ENCODE measurements at regions not wholly inside any gene's neighbourhood (a gene's known extent, or its start where the extent isn't known, plus 50 kb on each side); places are given as distances from the start of the nearest gene placed in this dataset.

GRCh38 chr2:145431181-145431951, 911.4 kb upstream of the ZEB2 start:
- H3K27ac Mint-ChIP-seq = peak overlapping the region; percentile 11
- TF ChIP-seq, protein P1, sequence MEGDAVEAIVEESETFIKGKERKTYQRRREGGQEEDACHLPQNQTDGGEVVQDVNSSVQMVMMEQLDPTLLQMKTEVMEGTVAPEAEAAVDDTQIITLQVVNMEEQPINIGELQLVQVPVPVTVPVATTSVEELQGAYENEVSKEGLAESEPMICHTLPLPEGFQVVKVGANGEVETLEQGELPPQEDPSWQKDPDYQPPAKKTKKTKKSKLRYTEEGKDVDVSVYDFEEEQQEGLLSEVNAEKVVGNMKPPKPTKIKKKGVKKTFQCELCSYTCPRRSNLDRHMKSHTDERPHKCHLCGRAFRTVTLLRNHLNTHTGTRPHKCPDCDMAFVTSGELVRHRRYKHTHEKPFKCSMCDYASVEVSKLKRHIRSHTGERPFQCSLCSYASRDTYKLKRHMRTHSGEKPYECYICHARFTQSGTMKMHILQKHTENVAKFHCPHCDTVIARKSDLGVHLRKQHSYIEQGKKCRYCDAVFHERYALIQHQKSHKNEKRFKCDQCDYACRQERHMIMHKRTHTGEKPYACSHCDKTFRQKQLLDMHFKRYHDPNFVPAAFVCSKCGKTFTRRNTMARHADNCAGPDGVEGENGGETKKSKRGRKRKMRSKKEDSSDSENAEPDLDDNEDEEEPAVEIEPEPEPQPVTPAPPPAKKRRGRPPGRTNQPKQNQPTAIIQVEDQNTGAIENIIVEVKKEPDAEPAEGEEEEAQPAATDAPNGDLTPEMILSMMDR (IDR thresholded peaks at IDR 0.05; ENCODE audit: unreplicated experiment) = no peak
- DNase-seq (ENCODE audit: low spot score in 2 of 2, unreplicated experiment in 2 of 2) = no peak

DNA sequence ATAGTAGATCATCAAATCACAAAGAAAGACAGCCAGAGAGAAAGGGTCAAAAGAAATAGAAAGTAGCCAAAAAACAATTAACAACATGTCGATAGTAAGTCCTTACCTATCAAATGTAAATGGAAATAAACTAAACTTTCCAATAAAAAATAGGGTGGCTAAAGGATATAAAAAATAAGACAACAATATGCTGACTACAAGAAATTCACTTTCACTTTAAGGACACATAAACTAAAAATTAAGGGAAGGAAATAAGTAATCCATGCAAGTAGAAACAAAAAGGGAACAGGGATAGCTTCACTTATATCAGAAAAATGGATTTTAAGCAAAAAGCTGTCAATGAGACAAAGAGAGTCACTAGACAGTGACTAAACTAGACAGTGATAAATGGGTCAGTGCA, 903.9 kb upstream of the ZEB2 start:
- peaks cover 7% of the 10 kb centered on the region for H3K36me3 Mint-ChIP-seq
- TF ChIP-seq, protein P1 (IDR thresholded peaks at IDR 0.05; ENCODE audit: unreplicated experiment) = no peak
- H3K4me1 Mint-ChIP-seq = no peaks in the 10 kb centered on the region
- DNase-seq (ENCODE audit: low spot score in 2 of 2, unreplicated experiment in 2 of 2) = no peak
- no peaks in the 10 kb centered on the region for H3K27me3 Mint-ChIP-seq (ENCODE audit: low read depth)
- no peak overlapping the region for H3K4me3 Mint-ChIP-seq
- H3K9me3 Mint-ChIP-seq = peaks cover 53% of the 10 kb centered on the region
- no peak overlapping the region for H3K27ac Mint-ChIP-seq

More at GRCh38 chr2:145431181-145431951, 911.4 kb upstream of the ZEB2 start:
- Mint-ChIP-seq H3K9me3 (peaks cover 3% of the 10 kb centered on the region), H3K4me1 (peaks cover 20% of the 10 kb centered on the region), H3K36me3 (no peaks in the 10 kb centered on the region), H3K4me3 (no peak overlapping the region), H3K27me3 (ENCODE audit: low read depth) (no peaks in the 10 kb centered on the region)

GRCh38 chr2:145422576-145422975, 902.7 kb upstream of the ZEB2 start:
- Mint-ChIP-seq H3K27me3 (ENCODE audit: low read depth) (no peaks in the 10 kb centered on the region), H3K9me3 (peaks cover 53% of the 10 kb centered on the region), H3K27ac (no peak overlapping the region), H3K36me3 (peaks cover 7% of the 10 kb centered on the region), H3K4me3 (no peak overlapping the region), H3K4me1 (peaks cover 5% of the 10 kb centered on the region)
- no peak for DNase-seq (ENCODE audit: low spot score in 2 of 2, unreplicated experiment in 2 of 2)
- TF ChIP-seq, protein P1 (IDR thresholded peaks at IDR 0.05; ENCODE audit: unreplicated experiment) = no peak

DNA sequence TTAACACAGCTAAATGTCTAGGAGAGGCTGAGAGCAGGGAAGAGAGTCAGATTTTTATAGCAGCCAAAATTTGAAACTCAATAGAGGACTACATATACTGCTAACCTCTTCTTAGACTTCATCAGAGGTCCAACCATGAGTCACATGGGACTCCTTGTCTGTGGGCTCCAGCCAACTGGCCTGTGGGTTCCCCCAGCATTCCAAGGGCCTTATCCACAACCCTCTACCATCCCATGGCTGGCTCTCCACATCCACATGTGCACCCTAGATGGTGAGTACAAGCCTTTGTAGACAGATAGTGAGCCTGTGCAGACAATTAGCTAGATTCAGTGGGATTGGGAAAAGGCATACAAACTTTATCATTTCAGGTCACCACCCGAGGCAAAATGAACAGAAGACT, 901.9 kb upstream of the ZEB2 start:
- Mint-ChIP-seq H3K27ac (no peak overlapping the region), H3K27me3 (ENCODE audit: low read depth) (no peaks in the 10 kb centered on the region), H3K36me3 (peaks cover 8% of the 10 kb centered on the region), H3K4me1 (peaks cover 5% of the 10 kb centered on the region), H3K9me3 (peaks cover 55% of the 10 kb centered on the region), H3K4me3 (no peak overlapping the region)
- TF ChIP-seq, protein P1 (IDR thresholded peaks at IDR 0.05; ENCODE audit: unreplicated experiment) = no peak
- no peak for DNase-seq (ENCODE audit: low spot score in 2 of 2, unreplicated experiment in 2 of 2)

DNA sequence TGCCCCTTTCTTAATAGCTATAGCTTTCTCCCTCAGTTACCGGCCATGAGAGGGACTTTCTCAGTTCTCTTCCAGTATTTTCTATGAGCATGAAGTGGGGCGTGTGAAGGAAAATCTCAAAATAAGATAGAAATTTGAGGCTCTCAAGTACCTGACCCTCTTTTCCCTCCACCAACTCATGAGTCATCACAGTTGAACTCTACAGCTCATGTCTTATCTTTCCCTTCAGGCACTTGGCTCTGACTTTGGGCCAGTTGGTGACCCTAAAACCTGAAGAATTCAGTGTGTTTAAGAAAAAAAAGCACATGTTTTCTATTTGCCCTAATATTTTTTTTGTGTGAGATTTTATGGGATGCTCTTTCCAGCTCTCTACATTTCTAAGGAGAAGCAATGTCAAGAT, 896.7 kb upstream of the ZEB2 start:
- Mint-ChIP-seq H3K4me3 (no peak overlapping the region), H3K27me3 (ENCODE audit: low read depth) (no peaks in the 10 kb centered on the region), H3K9me3 (peaks cover 60% of the 10 kb centered on the region), H3K36me3 (peaks cover 22% of the 10 kb centered on the region), H3K27ac (no peak overlapping the region), H3K4me1 (peaks cover 5% of the 10 kb centered on the region)
- DNase-seq (ENCODE audit: low spot score in 2 of 2, unreplicated experiment in 2 of 2) = no peak
- TF ChIP-seq, protein P1 (IDR thresholded peaks at IDR 0.05; ENCODE audit: unreplicated experiment) = no peak

Data from mesothelial cell of epicardium (in vitro differentiated cells).